ENCODE measurements at regions not wholly inside any gene's neighbourhood (a gene's known extent, or its start where the extent isn't known, plus 50 kb on each side); places are given as distances from the start of the nearest gene placed in this dataset.

- intact Hi-C loops (cut with DNase I): loop anchor here in 1 of 4 donors (1.0 kb wide), 1 partner anchor 23 kb away; no protein-coding TSS in a partner anchor
- no peak for DNase-seq
- no peak for TF ChIP-seq POLR2A (IDR thresholded peaks at IDR 0.05)
- no peak for TF ChIP-seq CTCF (IDR thresholded peaks at IDR 0.05)
- Histone ChIP-seq H3K9me3 (peaks cover 0 to 4% of the 10 kb centered on the region in 2 donors), H3K27ac (no peak overlapping the region), H3K36me3 (no peaks in the 10 kb centered on the region), H3K4me3 (no peak overlapping the region), H3K4me1 (ENCODE audit: insufficient read depth) (no peaks in the 10 kb centered on the region), H3K27me3 (no peaks in the 10 kb centered on the region)
- WGBS, 3 donors: 79 to 85% (median 84%) methylated on average over 3 of the region's 3 CpGs
These were observed 243.2 kb downstream of the RFPL4B start for GRCh38 chr6:112590326-112590725.

- intact Hi-C loops (cut with DNase I): no loop called here
These were observed 244.2 kb downstream of the RFPL4B start for GRCh38 chr6:112591329-112591728.

GRCh38 chr6:112592159-112592558 is 245.0 kb downstream of the RFPL4B start:
- H3K4me1 ChIP-seq (ENCODE audit: insufficient read depth): no peaks in the 10 kb centered on the region
- no peaks in the 10 kb centered on the region for H3K27me3 ChIP-seq
- no peak overlapping the region for H3K4me3 ChIP-seq
- H3K36me3 ChIP-seq: no peaks in the 10 kb centered on the region
- intact Hi-C loops (cut with DNase I): no loop called here
- H3K27ac ChIP-seq: no peak overlapping the region
- TF ChIP-seq CTCF (IDR thresholded peaks at IDR 0.05): no peak
- no peak for TF ChIP-seq EP300 (IDR thresholded peaks at IDR 0.05)
- TF ChIP-seq POLR2A (IDR thresholded peaks at IDR 0.05): no peak
- no peak for DNase-seq
- peaks cover 0 to 4% of the 10 kb centered on the region in 2 donors for H3K9me3 ChIP-seq

More at GRCh38 chr6:112591329-112591728, 244.2 kb downstream of the RFPL4B start:
- Histone ChIP-seq H3K27ac (no peak overlapping the region), H3K9me3 (peaks cover 0 to 4% of the 10 kb centered on the region in 2 donors), H3K27me3 (no peaks in the 10 kb centered on the region), H3K36me3 (no peaks in the 10 kb centered on the region), H3K4me1 (ENCODE audit: insufficient read depth) (no peaks in the 10 kb centered on the region), H3K4me3 (no peak overlapping the region)
- no peak for TF ChIP-seq CTCF (IDR thresholded peaks at IDR 0.05)
- DNase-seq: no peak

GRCh38 chr6:112594886-112595594 is 247.9 kb downstream of the RFPL4B start:
- peaks cover 0 to 4% of the 10 kb centered on the region in 2 donors for H3K9me3 ChIP-seq
- no peak overlapping the region for H3K27ac ChIP-seq
- H3K27me3 ChIP-seq: no peaks in the 10 kb centered on the region
- no peaks in the 10 kb centered on the region for H3K36me3 ChIP-seq
- intact Hi-C loops (cut with DNase I): no loop called here
- H3K4me3 ChIP-seq: no peak overlapping the region
- no peaks in the 10 kb centered on the region for H3K4me1 ChIP-seq (ENCODE audit: insufficient read depth)
- 44 to 46% (median 45%) methylated on average over 2 of the region's 2 CpGs for WGBS, 3 donors
- TF ChIP-seq EP300 (IDR thresholded peaks at IDR 0.05) (no peak), CTCF (IDR thresholded peaks at IDR 0.05) (no peak), POLR2A (IDR thresholded peaks at IDR 0.05) (no peak)
- no peak for DNase-seq

Measured in ovary (tissue), 7 donors.